IgD-negative memory B cell (primary cell): ENCODE measurements at regions not wholly inside any gene's neighbourhood (a gene's known extent, or its start where the extent isn't known, plus 50 kb on each side); places are given as distances from the start of the nearest gene placed in this dataset.
"Not testable (repeated sequence)": the region's sequence is repeated elsewhere in the genome, so short reads cannot be mapped to it uniquely, and the experiment has no call there.

Source experiments
- H3K27ac Mint-ChIP-seq, 3 donors: one replicate each; pipeline ENCODE4 v1.8.0; 2020 to 2022; ENCODE audit warnings: mild to moderate bottlenecking in 3 of 3, mixed read lengths in 3 of 3, moderate library complexity in 1 of 3
- H3K27me3 Mint-ChIP-seq: one replicate; pipeline ENCODE4 v1.8.0; 2021; ENCODE audit warnings: mixed read lengths
- H3K36me3 Mint-ChIP-seq: one replicate; pipeline ENCODE4 v1.8.0; 2020; ENCODE audit warnings: mild to moderate bottlenecking, mixed read lengths
- H3K4me1 Mint-ChIP-seq, 3 donors: one replicate each; pipeline ENCODE4 v1.8.0; 2020 to 2022; ENCODE audit warnings: mixed read lengths in 3 of 3, mild to moderate bottlenecking in 1 of 3
- H3K4me3 Mint-ChIP-seq, 4 donors: one replicate each; pipeline ENCODE4 v1.8.0; 2020 to 2022; ENCODE audit warnings: mild to moderate bottlenecking in 4 of 4, mixed read lengths in 4 of 4, moderate library complexity in 3 of 4
- H3K9me3 Mint-ChIP-seq, 3 donors: one replicate each; pipeline ENCODE4 v1.8.0; 2020 to 2021; ENCODE audit warnings: mixed read lengths in 3 of 3, mild to moderate bottlenecking in 1 of 3

GRCh38 chr4:85126991-85127591, 160.6 kb upstream of the WDFY3 start:
- Mint-ChIP-seq H3K4me1 (peaks cover 0 to 4% (median 2%) of the 10 kb centered on the region in 3 donors), H3K36me3 (peaks cover 2% of the 10 kb centered on the region), H3K27me3 (no peaks in the 10 kb centered on the region), H3K4me3 (no peak overlapping the region), H3K27ac (no peak overlapping the region), H3K9me3 (peaks cover 0 to 2% (median 0%) of the 10 kb centered on the region in 3 donors)

GRCh38 chr4:85127653-85128052, 161.2 kb upstream of the WDFY3 start:
- H3K9me3 Mint-ChIP-seq = peaks cover 0 to 2% (median 0%) of the 10 kb centered on the region in 3 donors
- no peaks in the 10 kb centered on the region for H3K27me3 Mint-ChIP-seq
- H3K27ac Mint-ChIP-seq = no peak overlapping the region
- peaks cover 2% of the 10 kb centered on the region for H3K36me3 Mint-ChIP-seq
- peak overlapping the region in 1 of 4 donors; percentile 39 for H3K4me3 Mint-ChIP-seq
- H3K4me1 Mint-ChIP-seq = peaks cover 0 to 4% (median 2%) of the 10 kb centered on the region in 3 donors

- Mint-ChIP-seq H3K27me3 (no peaks in the 10 kb centered on the region), H3K9me3 (peaks cover 0 to 2% (median 0%) of the 10 kb centered on the region in 3 donors), H3K4me3 (no peak overlapping the region), H3K36me3 (peaks cover 2% of the 10 kb centered on the region), H3K27ac (no peak overlapping the region), H3K4me1 (peaks cover 0 to 4% (median 2%) of the 10 kb centered on the region in 3 donors)
These were observed 162.0 kb upstream of the WDFY3 start for GRCh38 chr4:85128246-85129204.

- not testable (repeated sequence) for H3K4me1 Mint-ChIP-seq, H3K27ac Mint-ChIP-seq, H3K36me3 Mint-ChIP-seq, H3K4me3 Mint-ChIP-seq, H3K9me3 Mint-ChIP-seq, H3K27me3 Mint-ChIP-seq
These were observed 163.1 kb upstream of the WDFY3 start for GRCh38 chr4:85129354-85130125.

GRCh38 chr4:85132117-85132516, 165.6 kb upstream of the WDFY3 start:
- Mint-ChIP-seq H3K9me3 (peaks cover 0 to 2% (median 0%) of the 10 kb centered on the region in 3 donors), H3K36me3 (peaks cover 2% of the 10 kb centered on the region), H3K4me3 (no peak overlapping the region), H3K27me3 (no peaks in the 10 kb centered on the region), H3K27ac (no peak overlapping the region), H3K4me1 (peaks cover 0 to 4% (median 2%) of the 10 kb centered on the region in 3 donors)

GRCh38 chr4:85132570-85132969, 166.1 kb upstream of the WDFY3 start:
- Mint-ChIP-seq H3K27ac (no peak overlapping the region), H3K27me3 (no peaks in the 10 kb centered on the region), H3K4me1 (peaks cover 0 to 4% (median 2%) of the 10 kb centered on the region in 3 donors), H3K4me3 (no peak overlapping the region), H3K9me3 (peaks cover 0 to 2% (median 0%) of the 10 kb centered on the region in 3 donors), H3K36me3 (peaks cover 2% of the 10 kb centered on the region)

GRCh38 chr4:85139749-85140148, 173.3 kb upstream of the WDFY3 start:
- H3K4me1 Mint-ChIP-seq, H3K27ac Mint-ChIP-seq, H3K9me3 Mint-ChIP-seq, H3K4me3 Mint-ChIP-seq, H3K36me3 Mint-ChIP-seq, H3K27me3 Mint-ChIP-seq: not testable (repeated sequence)

GRCh38 chr4:85142451-85142850, 176.0 kb upstream of the WDFY3 start:
- H3K27ac Mint-ChIP-seq = no peak overlapping the region
- H3K27me3 Mint-ChIP-seq = peaks cover 8% of the 10 kb centered on the region
- no peak overlapping the region for H3K4me3 Mint-ChIP-seq
- no peaks in the 10 kb centered on the region for H3K36me3 Mint-ChIP-seq
- H3K9me3 Mint-ChIP-seq = no peaks in the 10 kb centered on the region
- peaks cover 2 to 7% (median 5%) of the 10 kb centered on the region in 3 donors for H3K4me1 Mint-ChIP-seq

GRCh38 chr4:85147481-85148076, 181.1 kb upstream of the WDFY3 start:
- H3K27ac Mint-ChIP-seq = peak overlapping the region in 1 of 3 donors; percentile 30
- H3K4me1 Mint-ChIP-seq = peaks cover 2 to 12% (median 3%) of the 10 kb centered on the region in 3 donors
- H3K27me3 Mint-ChIP-seq = no peaks in the 10 kb centered on the region
- no peaks in the 10 kb centered on the region for H3K36me3 Mint-ChIP-seq
- H3K9me3 Mint-ChIP-seq = no peaks in the 10 kb centered on the region
- no peak overlapping the region for H3K4me3 Mint-ChIP-seq

GRCh38 chr4:85149676-85150075, 183.2 kb upstream of the WDFY3 start:
- no peak overlapping the region for H3K4me3 Mint-ChIP-seq
- H3K27ac Mint-ChIP-seq = no peak overlapping the region
- peaks cover 0 to 9% (median 2%) of the 10 kb centered on the region in 3 donors for H3K4me1 Mint-ChIP-seq
- no peaks in the 10 kb centered on the region for H3K27me3 Mint-ChIP-seq
- no peaks in the 10 kb centered on the region for H3K36me3 Mint-ChIP-seq
- H3K9me3 Mint-ChIP-seq = no peaks in the 10 kb centered on the region

- no peak overlapping the region for H3K4me3 Mint-ChIP-seq
- no peaks in the 10 kb centered on the region for H3K9me3 Mint-ChIP-seq
- no peaks in the 10 kb centered on the region for H3K27me3 Mint-ChIP-seq
- no peaks in the 10 kb centered on the region for H3K36me3 Mint-ChIP-seq
- H3K27ac Mint-ChIP-seq = no peak overlapping the region
- peaks cover 0 to 9% (median 2%) of the 10 kb centered on the region in 3 donors for H3K4me1 Mint-ChIP-seq
These were observed 184.9 kb upstream of the WDFY3 start for GRCh38 chr4:85151371-85151770.

GRCh38 chr4:85151786-85152185, 185.3 kb upstream of the WDFY3 start:
- no peaks in the 10 kb centered on the region for H3K9me3 Mint-ChIP-seq
- H3K27ac Mint-ChIP-seq = no peak overlapping the region
- no peaks in the 10 kb centered on the region for H3K36me3 Mint-ChIP-seq
- peaks cover 0 to 9% (median 2%) of the 10 kb centered on the region in 3 donors for H3K4me1 Mint-ChIP-seq
- H3K27me3 Mint-ChIP-seq = no peaks in the 10 kb centered on the region
- H3K4me3 Mint-ChIP-seq = no peak overlapping the region

GRCh38 chr4:85152480-85152879, 186.0 kb upstream of the WDFY3 start:
- Mint-ChIP-seq H3K9me3 (no peaks in the 10 kb centered on the region), H3K27me3 (no peaks in the 10 kb centered on the region), H3K4me3 (no peak overlapping the region), H3K27ac (no peak overlapping the region), H3K36me3 (no peaks in the 10 kb centered on the region), H3K4me1 (peaks cover 0 to 7% (median 2%) of the 10 kb centered on the region in 3 donors)

- Mint-ChIP-seq H3K4me1 (peaks cover 0 to 4% (median 0%) of the 10 kb centered on the region in 3 donors), H3K36me3 (no peaks in the 10 kb centered on the region), H3K4me3 (no peak overlapping the region), H3K27me3 (no peaks in the 10 kb centered on the region), H3K27ac (no peak overlapping the region), H3K9me3 (no peaks in the 10 kb centered on the region)
These were observed 186.7 kb upstream of the WDFY3 start for GRCh38 chr4:85153221-85153620.
